IMR-90 (cell line): ENCODE measurements at regions not wholly inside any gene's neighbourhood (a gene's known extent, or its start where the extent isn't known, plus 50 kb on each side); places are given as distances from the start of the nearest gene placed in this dataset.

ENCODE experiments used
- ATAC-seq: fragments of 200-7000 bp; cut with Tn5 transposase; 2 replicates; pipeline ENCODE4 v1.9.1; 2020; ENCODE audit warnings: low read depth, mild to moderate bottlenecking, moderate library complexity
- BruUV-seq: library from RNA; stranded (reverse); fragments of 400-500 nt; replicated peaks from 2 replicates; lab custom pipeline; 2021; lab: Mats Ljungman, UMichigan
- CTCF ChIA-PET: fragments of 300-600 bp; formaldehyde crosslinking; extraction: SDS; loops from one replicate; lab custom pipeline; 2021; ENCODE audit warnings: antibody characterized with exemption; lab: Yijun Ruan, JAX
- POLR2A ChIA-PET: fragments of 300-600 bp; sonication (Branson Sonifier 250); formaldehyde crosslinking; loops from one replicate; lab custom pipeline; 2022; ENCODE audit warnings: antibody characterized with exemption; ENCODE audit not compliant: unreplicated experiment; lab: Charles Lee
- DNase-seq: peaks from one replicate; pipeline ENCODE4 v3.0.0; 2013
- H2AFZ ChIP-seq: replicated peaks from 2 replicates; pipeline ENCODE3; 2013; ENCODE audit warnings: low read length, mild to moderate bottlenecking; ENCODE audit not compliant: poor library complexity
- H2AK5ac ChIP-seq: 2 replicates; pipeline ENCODE4 v1.6.1; 2013; ENCODE audit warnings: low read depth, low read length, inconsistent platforms
- H2AK9ac ChIP-seq: replicated peaks from 2 replicates; pipeline ENCODE3; 2013; ENCODE audit warnings: mild to moderate bottlenecking, low read depth, low read length, moderate library complexity; ENCODE audit not compliant: poor library complexity
- H2BK120ac ChIP-seq: 2 replicates; pipeline ENCODE4 v1.6.1; 2013; ENCODE audit warnings: low read depth, low read length, inconsistent platforms
- H2BK15ac ChIP-seq: 3 replicates; pipeline ENCODE4 v1.6.1; 2013; ENCODE audit warnings: low read depth, low read length, inconsistent platforms
- H2BK20ac ChIP-seq: 2 replicates; pipeline ENCODE4 v1.6.1; 2013; ENCODE audit warnings: low read depth, mild to moderate bottlenecking, inconsistent platforms, low read length, moderate library complexity
- H2BK5ac ChIP-seq: 2 replicates; pipeline ENCODE4 v1.6.1; 2013; ENCODE audit warnings: mild to moderate bottlenecking, low read depth, low read length, inconsistent platforms; ENCODE audit not compliant: poor library complexity, severe bottlenecking
- H3K14ac ChIP-seq: replicated peaks from 2 replicates; pipeline ENCODE4 v1.6.1; 2013; ENCODE audit warnings: low read depth, low read length, inconsistent platforms
- H3K18ac ChIP-seq: 2 replicates; pipeline ENCODE4 v1.6.1; 2013; ENCODE audit warnings: low read depth, low read length, control low read depth
- H3K23ac ChIP-seq: 2 replicates; pipeline ENCODE4 v1.6.1; 2013; ENCODE audit warnings: low read depth, low read length, inconsistent platforms
- H3K27ac ChIP-seq: 2 replicates; pipeline ENCODE4 v1.5.1; 2013; ENCODE audit warnings: mild to moderate bottlenecking, control low read depth, low read length; ENCODE audit not compliant: insufficient read depth
- H3K27me3 ChIP-seq: 2 replicates; pipeline ENCODE4 v1.6.1; 2013; ENCODE audit warnings: low read length; ENCODE audit not compliant: control insufficient read depth, insufficient read depth
- H3K36me3 ChIP-seq: 2 replicates; pipeline ENCODE4 v1.6.1; 2013; ENCODE audit warnings: low read length, mixed read lengths; ENCODE audit not compliant: control insufficient read depth, insufficient read depth
- H3K4ac ChIP-seq: 2 replicates; pipeline ENCODE4 v1.6.1; 2013; ENCODE audit warnings: low read depth, low read length, inconsistent platforms
- H3K4me1 ChIP-seq: 2 replicates; pipeline ENCODE4 v1.6.1; 2013; ENCODE audit warnings: low read length, mixed read lengths; ENCODE audit not compliant: control insufficient read depth, insufficient read depth
- H3K4me2 ChIP-seq: 2 replicates; pipeline ENCODE4 v1.6.1; 2013; ENCODE audit warnings: low read depth, mild to moderate bottlenecking, control low read depth, low read length, moderate library complexity
- H3K4me3 ChIP-seq: 2 replicates; pipeline ENCODE4 v1.5.1; 2013; ENCODE audit warnings: low read depth, mild to moderate bottlenecking, control low read depth, low read length, moderate library complexity; ENCODE audit not compliant: insufficient read depth
- H3K56ac ChIP-seq: 2 replicates; pipeline ENCODE4 v1.6.1; 2013; ENCODE audit warnings: low read length, inconsistent platforms; ENCODE audit not compliant: insufficient read depth; ENCODE audit errors: extremely low read depth
- H3K79me1 ChIP-seq, 2 experiments: 2 replicates each; pipeline ENCODE4 v1.6.1; 2013; ENCODE audit warnings: low read length in 2 of 2, inconsistent platforms in 1 of 2, low read depth in 1 of 2
- H3K9ac ChIP-seq: 2 replicates; pipeline ENCODE4 v1.6.1; 2013; ENCODE audit warnings: low read depth, low read length, control low read depth
- H3K9me1 ChIP-seq: 2 replicates; pipeline ENCODE4 v1.6.1; 2013; ENCODE audit warnings: low read length, inconsistent platforms; ENCODE audit not compliant: insufficient read depth
- H3K9me3 ChIP-seq: 2 replicates; pipeline ENCODE4 v1.6.1; 2013; ENCODE audit warnings: low read length; ENCODE audit not compliant: control insufficient read depth, insufficient read depth
- H4K20me1 ChIP-seq: 2 replicates; pipeline ENCODE4 v1.6.1; 2013; ENCODE audit warnings: low read length, inconsistent platforms; ENCODE audit not compliant: insufficient read depth
- H4K5ac ChIP-seq: 2 replicates; pipeline ENCODE4 v1.6.1; 2013; ENCODE audit warnings: mild to moderate bottlenecking, low read depth, low read length, control low read depth
- H4K8ac ChIP-seq, 2 experiments: 2 replicates each; pipeline ENCODE4 v1.6.1; 2013; ENCODE audit warnings: low read depth in 2 of 2, low read length in 2 of 2, control low read depth in 1 of 2, inconsistent platforms in 1 of 2
- H4K91ac ChIP-seq: 2 replicates; pipeline ENCODE4 v1.6.1; 2013; ENCODE audit warnings: low read depth, low read length, inconsistent platforms; ENCODE audit not compliant: insufficient read depth
- BHLHE40 ChIP-seq: fragments of 150-350 bp; IDR thresholded peaks from 2 replicates; pipeline ENCODE4 v1.6.1; 2016; ENCODE audit warnings: mild to moderate bottlenecking, low read depth, low read length
- CEBPB ChIP-seq: IDR thresholded peaks from 2 replicates; pipeline ENCODE4 v1.6.1; 2012; ENCODE audit warnings: low read depth, low read length, improper control_type of control experiment
- CHD1 ChIP-seq: IDR thresholded peaks from 2 replicates; pipeline ENCODE4 v1.6.1; 2012; ENCODE audit warnings: low read depth, low read length, improper control_type of control experiment
- FOS ChIP-seq: fragments of 150-350 bp; IDR thresholded peaks from 2 replicates; pipeline ENCODE4 v1.6.1; 2016; ENCODE audit warnings: low read depth, low read length
- MAFK ChIP-seq: IDR thresholded peaks from 2 replicates; pipeline ENCODE4 v1.6.1; 2012; ENCODE audit warnings: low read depth, low read length, improper control_type of control experiment
- MAZ ChIP-seq: IDR thresholded peaks from 2 replicates; pipeline ENCODE4 v1.6.1; 2012; ENCODE audit warnings: low read depth, mild to moderate bottlenecking, low read length, improper control_type of control experiment, moderate library complexity, borderline replicate concordance
- NFE2L2 ChIP-seq: fragments of 150-350 bp; IDR thresholded peaks from 2 replicates; pipeline ENCODE4 v1.6.1; 2016; ENCODE audit warnings: low read depth, mild to moderate bottlenecking, low read length
- POLR2A ChIP-seq: IDR thresholded peaks from 2 replicates; pipeline ENCODE4 v1.6.1; 2012; ENCODE audit warnings: mild to moderate bottlenecking, low read depth, low read length
- RAD21 ChIP-seq: IDR thresholded peaks from 2 replicates; pipeline ENCODE4 v1.6.1; 2012; ENCODE audit warnings: low read length, improper control_type of control experiment
- RCOR1 ChIP-seq: IDR thresholded peaks from 2 replicates; pipeline ENCODE4 v1.6.1; 2012; ENCODE audit warnings: mild to moderate bottlenecking, low read length, improper control_type of control experiment; ENCODE audit not compliant: insufficient replicate concordance
- RFX5 ChIP-seq: IDR thresholded peaks from 2 replicates; pipeline ENCODE4 v1.8.0; 2012; ENCODE audit warnings: low read depth, mild to moderate bottlenecking, low read length, moderate library complexity
- USF2 ChIP-seq: fragments of 150-350 bp; IDR thresholded peaks from 2 replicates; pipeline ENCODE4 v1.6.1; 2017; ENCODE audit warnings: mild to moderate bottlenecking, antibody characterized with exemption, low read length, low read depth
- WGBS, 2 experiments: methylation state at CpG; one replicate each; pipeline versions ENCODE4 v1.1.5 to v1.1.7; 2013; ENCODE audit warnings: missing lambda C conversion rate in 2 of 2; ENCODE audit not compliant: insufficient read length in 1 of 2; ENCODE audit errors: extremely low coverage in 2 of 2; 5-methylcytosine and 5-hydroxymethylcytosine counted together
- dilution Hi-C: fragments of 300-500 bp; cut with HindIII; formaldehyde crosslinking; loops from one replicate; pipeline ENCODE4 v1.14.3; 2018; ENCODE audit warnings: low sequenced_read_pairs; ENCODE audit not compliant: unreplicated experiment
- in situ Hi-C: fragments of 300-500 bp; cut with MboI; formaldehyde crosslinking; loops from 3 replicates; pipeline ENCODE4 v1.14.3; 2019; ENCODE audit warnings: low sequenced_read_pairs, inconsistent platforms, mixed read lengths
- intact Hi-C: fragments of 100-400 bp; cut with micrococcal nuclease; formaldehyde crosslinking; loops from 2 replicates; pipeline ENCODE4 v1.10.0; 2022

- Histone ChIP-seq H2BK120ac (no peak overlapping the region), H4K91ac (no peak overlapping the region), H3K9ac (no peak overlapping the region), H3K79me1 (no peaks in the 10 kb centered on the region), H2AK5ac (no peak overlapping the region), H4K5ac (no peak overlapping the region), H2BK15ac (no peak overlapping the region), H3K27me3 (peaks cover 3% of the 10 kb centered on the region; the same call in 1 of the 2 replicates), H3K9me1 (no peaks in the 10 kb centered on the region), H3K56ac (no peak overlapping the region), H3K23ac (no peak overlapping the region), H4K8ac (no peak overlapping the region), H3K27ac (no peak overlapping the region), H3K4me3 (no peak overlapping the region), H3K4ac (no peak overlapping the region), H2BK20ac (no peak overlapping the region), H4K20me1 (no peaks in the 10 kb centered on the region), H3K36me3 (no peaks in the 10 kb centered on the region), H3K4me2 (no peak overlapping the region), H2AK9ac (no peak overlapping the region), H3K4me1 (no peaks in the 10 kb centered on the region), H3K14ac (no peak overlapping the region), H2AFZ (no peak overlapping the region), H2BK5ac (no peak overlapping the region), H3K18ac (no peak overlapping the region), H3K9me3 (no peaks in the 10 kb centered on the region)
- TF ChIP-seq MAFK (no peak), CHD1 (no peak), POLR2A (no peak), RAD21 (no peak), USF2 (no peak), BHLHE40 (no peak), RCOR1 (no peak), FOS (no peak), RFX5 (no peak), NFE2L2 (no peak), CEBPB (no peak), MAZ (no peak)
- intact Hi-C loops (no loop called here), in situ Hi-C loops (no loop called here), dilution Hi-C loops (no loop called here)
- no CpG with 5 or more reads among the region's 2 CpGs for WGBS, 2 experiments
- DNase-seq: peak; percentile 5
- CTCF ChIA-PET: no interaction called here
- POLR2A ChIA-PET: no interaction called here
- no TSS peak for BruUV-seq
- ATAC-seq: no peak
These were observed 225.0 kb upstream of the G2E3 start for GRCh38 chr14:30333934-30334333.
